ENCODE measurements at regions not wholly inside any gene's neighbourhood (a gene's known extent, or its start where the extent isn't known, plus 50 kb on each side); places are given as distances from the start of the nearest gene placed in this dataset.
"Not testable (repeated sequence)": the region's sequence is repeated elsewhere in the genome, so short reads cannot be mapped to it uniquely, and the experiment has no call there.

GRCh38 chr2:129797489-129798300 lies 181.8 kb upstream of the RAB6C start:
- DNase-seq, result no peak

- no peak for DNase-seq
Measured at GRCh38 chr2:129798301-129798581, 181.2 kb upstream of the RAB6C start.

GRCh38 chr2:129798626-129799025 lies 180.8 kb upstream of the RAB6C start:
- DNase-seq, result no peak

- DNase-seq, result no peak
Measured at GRCh38 chr2:129799036-129799958, 180.2 kb upstream of the RAB6C start.

GRCh38 chr2:129800285-129800684 lies 179.2 kb upstream of the RAB6C start:
- DNase-seq, result no peak

- DNase-seq, result no peak
Measured at GRCh38 chr2:129800686-129801085, 178.8 kb upstream of the RAB6C start.

GRCh38 chr2:129801575-129801974 lies 177.9 kb upstream of the RAB6C start:
- DNase-seq, result peak; percentile 96

- no peak for DNase-seq
Measured at GRCh38 chr2:129802290-129802689, 177.2 kb upstream of the RAB6C start.

- DNase-seq, result peak; percentile 58
Measured at GRCh38 chr2:129803032-129803431, 176.4 kb upstream of the RAB6C start.

- peak; percentile 55 for DNase-seq
Measured at GRCh38 chr2:129803871-129804270, 175.6 kb upstream of the RAB6C start.

GRCh38 chr2:129805899-129806298 lies 173.6 kb upstream of the RAB6C start:
- no peak for DNase-seq

- DNase-seq, result no peak
Measured at GRCh38 chr2:129806317-129806716, 173.1 kb upstream of the RAB6C start.

GRCh38 chr2:129806990-129807389 lies 172.5 kb upstream of the RAB6C start:
- DNase-seq, result no peak

- not testable (repeated sequence) for DNase-seq
Measured at GRCh38 chr2:129807642-129808338, 171.7 kb upstream of the RAB6C start.

- no peak for DNase-seq
Measured at GRCh38 chr2:129810521-129810920, 168.9 kb upstream of the RAB6C start.

- peak; percentile 3 for DNase-seq
Measured at GRCh38 chr2:129812071-129812470, 167.4 kb upstream of the RAB6C start.

- no peak for DNase-seq
Measured at GRCh38 chr2:129812654-129813053, 166.8 kb upstream of the RAB6C start.

GRCh38 chr2:129813404-129813803 lies 166.1 kb upstream of the RAB6C start:
- DNase-seq, result no peak

GRCh38 chr2:129816813-129817574 lies 162.5 kb upstream of the RAB6C start:
- no peak for DNase-seq

GRCh38 chr2:129819855-129820254 lies 159.6 kb upstream of the RAB6C start:
- no peak for DNase-seq

- DNase-seq, result no peak
Measured at GRCh38 chr2:129820908-129821307, 158.6 kb upstream of the RAB6C start.

GRCh38 chr2:129821445-129821844 lies 158.0 kb upstream of the RAB6C start:
- no peak for DNase-seq

GRCh38 chr2:129823044-129823443 lies 156.4 kb upstream of the RAB6C start:
- DNase-seq, result no peak
